ENCODE measurements at regions not wholly inside any gene's neighbourhood (a gene's known extent, or its start where the extent isn't known, plus 50 kb on each side); places are given as distances from the start of the nearest gene placed in this dataset.
"Not testable (repeated sequence)": the region's sequence is repeated elsewhere in the genome, so short reads cannot be mapped to it uniquely, and the experiment has no call there.

DNA sequence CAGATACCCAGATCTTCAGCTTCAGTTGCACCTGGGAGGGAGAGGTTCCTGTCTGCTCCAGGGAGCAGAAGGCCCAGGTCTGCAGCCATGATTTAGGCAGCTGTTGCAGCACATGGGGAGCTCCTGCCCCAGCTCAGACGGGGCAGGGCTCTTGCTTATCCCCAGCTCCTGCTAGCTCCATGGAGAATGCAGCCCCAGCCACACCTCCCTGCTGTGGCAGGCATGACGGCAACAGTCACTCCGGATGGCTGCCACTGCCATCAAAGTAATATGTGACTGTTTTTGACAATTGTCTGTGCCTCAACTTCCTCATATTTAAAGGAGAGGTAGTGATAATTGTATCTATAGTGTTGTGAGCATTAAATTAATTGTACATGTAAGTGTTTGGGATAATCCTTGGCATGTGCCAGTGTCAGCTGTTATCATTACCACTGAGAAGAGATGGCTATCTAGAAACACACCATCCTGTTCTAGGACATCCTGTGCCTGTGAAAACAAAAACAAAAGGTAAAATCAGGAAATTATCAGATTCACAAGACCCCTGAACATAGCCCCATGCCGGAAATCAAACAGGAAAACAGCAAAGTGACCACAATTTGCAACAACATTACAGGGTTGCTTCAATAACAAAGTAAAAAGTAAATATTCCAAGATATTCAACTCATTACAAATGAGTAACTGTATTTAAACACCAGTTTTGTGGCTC is 1048.8 kb upstream of the ACO1 start:
- peak in 1 of 2 donors; percentile 28 for DNase-seq

DNA sequence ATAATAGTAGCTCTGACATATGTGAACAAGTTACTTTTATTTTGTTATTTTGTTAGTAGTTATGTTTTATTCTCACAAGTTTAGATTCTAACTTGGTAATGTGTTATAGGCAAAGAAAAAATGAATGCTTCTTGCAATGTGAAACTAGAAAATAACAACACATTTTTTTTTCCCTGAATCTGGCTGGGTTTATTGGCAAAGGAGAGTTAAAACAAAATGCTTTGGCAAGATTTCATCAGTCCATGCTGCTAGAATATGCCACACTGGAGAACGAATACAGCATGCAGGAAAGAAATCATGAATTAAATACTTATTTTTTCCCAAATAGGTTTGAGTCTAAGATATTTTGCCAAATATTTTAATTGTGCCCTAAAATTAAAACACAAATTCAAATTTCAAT is 1048.1 kb upstream of the ACO1 start:
- no peak for DNase-seq

DNA sequence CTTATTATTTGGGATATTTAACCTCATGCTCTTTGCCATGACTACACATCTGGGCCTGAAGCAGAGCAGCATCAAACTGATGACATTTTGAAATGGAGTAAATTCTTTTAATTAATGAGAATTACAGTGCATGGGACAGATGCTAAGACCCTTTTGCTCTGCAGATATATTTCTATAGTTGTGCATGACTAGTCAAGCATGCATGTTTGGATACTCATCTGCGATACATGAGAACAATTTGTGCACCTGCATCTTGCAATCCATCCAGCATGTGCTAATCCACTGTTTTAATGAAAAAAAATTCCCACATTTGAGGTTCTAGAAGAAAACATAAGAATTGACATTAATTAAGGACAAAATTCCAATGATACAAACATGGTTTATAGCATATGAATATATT is 1047.6 kb upstream of the ACO1 start:
- DNase-seq: no peak

DNA sequence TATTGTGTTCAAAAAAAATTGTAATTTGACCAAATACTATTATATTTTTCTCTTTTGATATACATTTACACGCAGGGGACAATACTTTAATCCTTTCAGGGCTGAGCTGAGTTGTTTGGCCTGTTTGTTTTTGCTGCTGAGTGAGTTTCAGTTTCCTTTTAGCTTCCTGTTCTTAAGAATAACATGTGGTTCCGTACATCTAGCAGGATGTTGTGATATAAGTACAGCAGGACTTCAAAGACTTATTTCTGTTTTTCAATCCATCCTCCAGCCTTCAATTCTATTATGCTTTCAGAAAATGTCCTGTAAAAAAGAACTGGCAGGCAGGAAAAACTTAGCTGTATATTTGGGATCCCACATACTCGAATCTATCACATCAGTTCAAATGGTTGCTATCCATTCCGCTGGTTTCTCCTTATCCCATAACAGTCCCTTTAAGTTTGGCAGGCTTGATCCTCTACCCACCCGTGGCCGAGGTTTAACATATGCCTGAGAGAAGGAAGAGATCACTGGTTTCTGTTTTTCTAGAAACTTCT is 1037.3 kb upstream of the ACO1 start:
- peak; percentile 41 to 82 for DNase-seq

DNA sequence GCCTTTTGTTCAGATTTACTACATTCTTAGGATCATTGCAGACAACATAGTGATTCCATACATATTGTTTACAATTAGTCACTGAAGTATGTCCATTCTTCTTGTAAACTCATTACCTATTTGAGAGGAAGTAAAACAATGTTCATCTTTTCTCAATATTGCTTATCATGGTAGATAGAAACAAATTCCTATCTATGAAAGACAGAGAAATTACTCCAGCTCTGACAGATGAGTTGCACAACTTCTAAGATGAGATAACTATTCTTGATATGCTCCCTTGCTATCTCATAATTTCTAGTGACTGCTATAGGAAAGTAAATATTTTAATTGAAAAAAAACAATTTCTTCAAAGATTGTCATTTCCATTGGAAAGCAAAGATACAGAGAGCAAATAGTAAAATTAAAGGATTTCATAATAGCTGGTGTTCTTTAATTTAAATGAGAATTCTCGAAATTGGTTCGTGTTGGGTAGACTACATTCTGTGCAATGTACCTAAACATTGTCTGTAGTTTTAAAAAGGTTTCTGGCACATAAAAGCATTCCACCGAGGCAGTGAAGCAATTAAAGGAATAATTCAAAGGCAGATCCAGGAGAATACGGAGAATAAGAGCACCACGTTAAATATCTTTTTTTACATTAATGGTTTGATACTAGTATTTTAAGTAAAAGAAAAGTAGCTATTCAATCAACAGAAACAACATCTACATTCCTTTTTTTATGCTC is 1029.1 kb upstream of the ACO1 start:
- DNase-seq: no peak

DNA sequence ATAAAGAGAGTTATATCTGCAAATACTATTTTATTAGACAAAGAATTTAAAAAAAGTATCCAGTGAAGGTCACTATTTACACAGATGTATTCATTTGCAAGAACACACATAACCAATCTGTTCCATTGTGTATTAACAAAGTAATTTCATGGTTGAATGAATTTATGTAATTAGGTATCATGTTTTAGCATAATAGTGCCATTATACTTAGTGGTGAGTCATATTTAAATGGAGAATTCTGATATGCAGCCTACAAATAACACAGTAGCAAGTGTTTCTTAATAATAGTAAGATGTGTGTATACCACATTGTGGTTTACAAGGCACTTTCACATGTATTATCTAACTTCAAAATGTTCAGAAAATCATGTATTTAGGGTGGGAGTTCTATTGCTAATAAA is 1028.5 kb upstream of the ACO1 start:
- no peak for DNase-seq

DNA sequence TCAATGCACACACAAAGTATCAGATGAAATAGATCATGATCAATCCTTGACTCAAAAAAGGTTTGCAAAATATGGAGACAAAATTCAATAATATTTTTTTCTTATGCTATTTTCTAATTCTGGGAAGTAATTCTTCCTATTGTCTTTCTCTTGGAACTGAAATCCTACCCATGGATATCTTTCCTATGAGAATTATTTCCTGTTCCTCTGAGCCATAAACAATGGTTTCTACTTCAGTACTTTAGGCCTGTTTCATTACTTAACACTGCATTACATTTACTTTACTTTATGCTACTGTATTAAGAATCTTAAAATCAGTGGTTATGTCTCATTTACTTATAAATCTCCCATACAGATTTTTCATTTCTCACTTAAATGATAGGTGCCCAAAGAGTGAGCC is 1025.4 kb upstream of the ACO1 start:
- no peak for DNase-seq

DNA sequence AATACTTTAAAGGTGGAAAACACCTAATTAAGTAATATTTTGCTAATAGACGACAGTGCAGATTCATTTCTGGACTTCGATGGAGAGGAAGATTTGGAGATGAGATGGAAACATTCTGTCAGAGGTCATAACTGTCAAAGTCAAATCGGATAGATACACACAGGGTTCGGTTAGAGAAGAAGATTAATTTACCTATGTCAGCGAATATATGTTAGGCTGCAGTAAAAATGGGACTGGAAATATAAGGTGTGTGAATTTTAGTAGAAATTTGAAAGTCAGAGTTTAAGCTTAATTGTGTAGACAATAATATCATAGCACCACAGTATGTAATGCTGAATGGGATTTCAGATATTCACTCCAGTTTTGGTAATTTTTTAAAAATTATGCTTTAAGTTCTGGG is 1020.3 kb upstream of the ACO1 start:
- no peak for DNase-seq

DNA sequence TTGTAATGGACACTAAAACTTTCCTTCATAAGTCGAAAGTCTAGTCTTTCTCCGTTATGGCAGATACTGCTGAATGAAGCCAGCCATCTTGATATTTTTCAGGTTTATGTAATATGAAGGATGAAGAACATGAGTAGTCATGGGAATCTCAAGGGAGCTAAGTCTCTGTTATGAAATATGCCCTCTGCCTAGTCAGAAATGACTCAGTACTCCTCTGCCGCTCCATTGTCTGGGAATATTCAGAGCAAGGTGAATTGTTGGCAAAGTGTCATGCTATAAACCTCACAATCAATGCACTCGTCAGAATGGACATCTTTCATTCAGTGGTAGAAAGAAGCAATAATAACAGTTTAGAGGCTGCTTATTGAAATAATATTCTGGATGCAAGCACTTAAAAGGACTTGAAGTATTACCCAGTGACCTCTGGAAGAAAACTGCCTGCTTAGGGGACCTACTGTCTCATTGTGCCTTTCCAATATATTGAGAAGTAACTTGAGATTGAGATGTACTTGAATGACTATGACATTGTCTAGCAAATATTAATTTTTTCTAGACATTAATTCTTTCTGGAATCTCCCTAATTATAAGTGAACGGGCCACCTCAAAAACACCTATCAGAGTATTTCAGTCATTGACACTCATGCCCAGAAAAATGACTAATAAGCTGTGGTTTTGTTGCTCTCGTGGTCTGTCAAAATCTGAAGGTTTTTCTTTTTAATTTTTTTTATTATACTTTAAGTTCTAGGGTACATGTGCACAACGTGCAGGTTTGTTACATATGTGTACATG is 1011.5 kb upstream of the ACO1 start:
- DNase-seq: no peak

DNA sequence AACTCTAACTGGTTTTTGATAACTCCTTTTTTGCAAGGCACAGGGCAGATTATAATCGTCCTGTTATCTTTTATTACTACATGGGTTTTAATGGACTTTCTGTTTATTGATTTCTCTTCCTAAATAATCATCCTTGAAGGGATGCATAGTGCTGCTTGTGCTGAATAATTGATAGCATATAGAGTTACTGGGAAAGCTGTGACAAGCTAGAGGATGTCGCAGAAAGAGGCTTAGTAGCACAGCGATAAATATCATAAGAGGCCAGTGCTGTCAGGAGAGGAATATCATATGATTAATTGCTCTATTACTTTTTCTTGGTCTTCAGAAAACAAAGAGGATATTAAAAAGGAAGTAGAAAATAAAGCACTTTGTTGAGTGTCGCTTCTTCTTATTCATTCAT is 1007.1 kb upstream of the ACO1 start:
- no peak for DNase-seq

DNA sequence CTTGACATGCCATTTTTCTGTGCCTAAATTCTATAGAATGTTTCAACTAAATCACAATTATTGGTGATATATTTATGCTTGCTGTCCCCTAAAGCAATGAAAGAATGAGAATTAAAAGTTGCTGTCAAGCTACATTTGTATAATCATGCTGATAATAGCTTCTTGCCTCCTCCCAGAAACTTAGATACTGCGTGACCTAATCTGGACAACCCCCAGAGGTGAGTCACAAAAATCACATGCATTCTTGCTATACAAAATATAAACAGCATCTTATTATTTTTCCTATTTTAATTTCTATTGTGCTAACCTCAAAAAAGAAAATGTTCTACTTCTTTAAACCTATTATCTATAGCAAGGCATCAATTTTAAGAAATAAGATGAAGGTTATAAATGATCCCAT is 995.8 kb upstream of the ACO1 start:
- no peak for DNase-seq

DNA sequence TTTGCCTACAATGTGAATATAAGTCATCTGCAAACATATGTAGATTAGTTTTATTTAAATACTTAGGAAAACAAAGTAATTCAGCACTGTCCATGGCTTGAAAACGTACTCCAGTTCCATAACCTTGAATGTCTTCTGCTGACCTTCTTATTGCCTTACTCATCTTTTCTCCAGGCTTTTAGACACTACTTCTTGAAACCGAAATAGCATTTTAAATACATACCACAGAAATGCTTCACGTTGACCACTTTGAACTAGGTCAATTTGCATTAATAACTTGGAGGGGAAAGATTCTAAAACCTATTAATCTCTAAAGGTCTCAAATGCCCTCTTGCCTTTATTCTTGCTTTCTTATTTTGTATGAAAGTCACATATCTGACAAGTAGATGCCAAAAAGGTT is 995.4 kb upstream of the ACO1 start:
- DNase-seq: no peak

DNA sequence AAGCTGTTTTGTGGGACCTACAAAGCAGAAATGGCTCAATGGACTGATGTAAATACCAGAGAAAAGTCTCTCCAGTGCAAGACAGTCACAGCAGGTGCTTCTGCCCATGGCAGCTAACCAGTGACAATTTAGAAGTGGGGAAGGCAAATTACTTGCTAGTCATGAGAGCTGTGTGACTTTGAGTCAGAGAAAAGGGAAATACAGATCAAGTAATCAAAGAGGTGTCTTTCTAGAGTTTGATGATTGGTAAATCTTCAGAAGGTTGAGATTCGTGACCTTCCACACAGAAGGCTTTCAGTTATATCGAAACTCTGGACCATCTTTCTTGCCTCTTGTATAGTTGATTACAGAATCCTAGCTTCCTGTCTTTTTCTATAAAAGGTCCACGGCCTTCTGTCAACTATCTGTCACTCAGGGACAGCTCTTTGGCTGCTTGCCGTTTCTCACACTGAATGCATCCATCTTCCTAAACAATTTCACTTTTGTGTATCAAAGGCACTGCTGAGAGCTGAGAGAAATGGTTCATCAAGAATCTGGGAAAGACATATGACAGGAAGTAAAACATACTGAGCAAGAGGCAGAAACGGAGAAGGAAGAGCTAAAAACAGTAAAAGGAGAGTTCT is 993.9 kb upstream of the ACO1 start:
- DNase-seq: no peak

DNA sequence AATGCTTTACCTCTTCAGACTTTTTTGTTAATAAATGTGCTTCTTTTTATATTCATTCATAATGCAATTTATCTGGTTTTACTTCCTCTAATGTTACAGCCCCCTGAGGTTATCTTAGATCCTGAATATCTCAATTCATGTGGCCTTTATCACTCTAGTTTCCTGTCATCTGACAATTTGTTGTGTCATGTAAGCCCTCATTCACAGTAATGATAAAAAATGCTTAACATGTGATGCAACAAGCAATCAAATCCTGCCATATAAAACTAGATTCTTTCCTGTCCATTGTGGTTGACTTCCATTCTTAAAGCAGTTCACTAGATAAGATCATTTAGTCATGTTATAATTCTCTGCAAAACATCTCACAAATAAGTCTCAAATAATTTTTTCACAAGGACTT is 991.2 kb upstream of the ACO1 start:
- no peak for DNase-seq

DNA sequence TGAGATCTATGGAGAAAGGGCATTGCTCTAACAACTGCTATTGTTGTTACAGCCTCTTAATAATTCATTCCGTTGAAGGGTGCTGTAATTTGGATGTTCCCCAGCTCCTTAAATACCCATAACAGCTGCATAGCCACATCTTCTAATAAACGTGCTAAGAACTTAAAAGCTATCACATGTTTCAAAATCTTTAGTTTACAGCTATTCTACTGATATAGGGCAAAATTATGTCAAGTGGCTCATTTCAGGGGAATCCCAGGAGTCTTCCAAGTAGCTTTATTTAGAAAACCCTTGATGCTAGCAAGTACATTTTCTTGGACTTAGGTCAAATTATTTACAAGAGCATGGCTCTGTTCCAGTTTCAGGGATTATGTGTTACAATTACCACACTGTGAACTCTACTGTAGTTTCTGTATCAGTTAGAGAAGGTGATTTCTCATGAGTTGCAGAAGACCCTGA is 990.4 kb upstream of the ACO1 start:
- DNase-seq: no peak

DNA sequence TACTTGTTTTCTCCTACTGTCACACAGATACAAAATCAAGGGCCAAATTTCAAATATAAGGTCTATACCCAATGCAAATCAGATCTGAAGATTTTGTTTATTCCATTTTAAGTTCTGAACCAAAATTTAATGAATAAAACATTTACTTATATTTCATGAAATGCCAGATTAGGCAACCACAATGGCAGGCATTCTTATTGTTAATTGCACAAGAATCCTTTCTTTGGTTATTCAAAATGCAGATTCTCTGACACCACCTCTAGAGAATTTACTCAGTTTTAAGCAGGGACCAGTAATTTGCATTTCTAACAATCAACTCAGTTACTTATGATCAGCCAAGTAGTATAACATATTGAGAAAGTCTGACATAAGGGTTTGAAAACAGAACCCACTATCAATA is 972.4 kb upstream of the ACO1 start:
- no peak for DNase-seq

DNA sequence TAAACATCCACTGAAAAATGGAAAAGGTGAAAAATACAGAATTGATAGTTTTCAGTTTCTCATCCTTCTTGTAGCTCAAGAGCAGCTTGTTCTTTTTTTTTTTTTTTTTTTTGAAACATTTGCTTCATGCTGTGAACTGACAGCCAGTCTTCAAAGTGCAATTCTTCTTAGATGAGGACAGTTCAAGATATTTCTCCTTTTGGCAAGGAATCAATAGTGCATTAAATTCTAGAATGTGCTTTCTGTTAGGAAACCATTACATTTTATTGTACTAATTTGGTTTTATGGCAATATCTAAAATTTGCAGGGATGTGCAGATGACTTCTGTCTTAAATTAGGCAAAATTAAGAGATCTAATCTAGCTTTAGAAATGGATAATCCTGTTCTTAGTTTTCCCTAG is 969.3 kb upstream of the ACO1 start:
- no peak for DNase-seq

DNA sequence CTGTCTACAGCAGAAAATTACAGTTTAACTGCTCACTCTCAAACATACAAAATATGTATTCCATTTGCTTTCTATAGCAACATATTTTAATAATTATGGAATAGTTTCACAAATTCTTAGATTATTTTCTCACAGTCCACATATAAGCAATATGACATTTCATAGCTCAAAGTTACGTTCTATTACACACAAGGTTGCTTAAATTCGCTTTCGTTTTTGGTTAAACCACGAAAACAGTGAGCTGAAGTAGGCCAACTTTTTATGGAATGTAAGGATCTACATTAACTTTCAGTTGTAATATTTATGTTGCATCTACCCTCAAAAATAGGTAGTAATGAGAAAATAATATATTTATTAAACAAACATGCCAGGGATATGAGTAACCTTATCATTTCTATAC is 966.0 kb upstream of the ACO1 start:
- DNase-seq: no peak

DNA sequence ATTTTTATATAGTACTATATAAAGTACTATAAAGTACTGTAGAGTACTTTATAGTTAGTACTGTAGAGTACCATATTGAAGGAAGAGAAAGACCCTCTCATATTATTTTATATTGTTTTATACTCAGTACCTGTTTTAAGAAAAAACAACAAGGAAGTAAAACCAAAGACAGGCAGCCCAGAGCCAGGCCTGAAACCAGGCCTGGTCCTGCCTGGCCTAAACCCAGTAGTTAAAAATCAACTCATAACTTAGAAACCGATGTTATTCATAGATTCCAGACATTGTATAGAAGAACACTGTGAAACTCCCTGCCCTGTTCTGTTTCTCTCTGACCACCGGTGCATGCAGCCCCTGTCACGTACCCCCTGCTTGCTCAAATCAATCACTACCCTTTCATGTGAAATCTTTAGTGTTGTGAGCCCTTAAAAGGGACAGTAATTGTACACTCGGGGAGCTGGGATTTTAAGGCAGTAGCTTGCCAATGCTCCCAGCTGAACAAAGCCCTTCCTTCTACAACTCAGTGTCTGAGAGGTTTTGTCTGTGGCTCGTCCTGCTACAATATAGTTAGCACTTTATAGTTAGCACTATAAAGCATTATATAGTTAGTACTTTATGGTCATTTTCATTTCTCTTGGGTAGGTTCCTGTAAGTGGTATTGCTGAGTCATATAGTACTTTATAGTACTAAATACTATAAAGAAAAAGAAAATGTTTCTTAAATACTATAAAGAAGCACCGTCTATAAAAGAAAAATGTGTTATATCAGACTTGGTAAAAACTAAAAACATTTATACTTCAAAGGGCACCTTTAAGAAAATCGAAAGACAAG is 940.6 kb upstream of the ACO1 start:
- not testable (repeated sequence) for DNase-seq

DNA sequence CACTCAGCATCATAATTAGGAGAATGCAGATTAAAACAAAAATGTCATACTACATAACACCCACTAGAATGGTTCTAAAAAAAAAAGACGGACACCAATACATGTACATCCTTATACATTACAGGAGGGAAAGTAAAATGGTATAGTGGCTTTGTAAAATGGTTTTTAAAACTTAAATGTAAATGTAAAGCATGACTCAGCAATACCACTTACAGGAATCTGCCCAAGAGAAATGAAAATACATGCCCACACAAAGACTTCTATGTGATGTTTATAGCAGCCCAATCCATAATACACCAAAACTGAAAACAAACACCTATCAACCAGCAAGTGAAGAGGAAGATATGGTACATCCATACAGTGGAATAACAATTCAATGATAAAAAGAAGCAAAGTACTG is 939.1 kb upstream of the ACO1 start:
- no peak for DNase-seq

DNA sequence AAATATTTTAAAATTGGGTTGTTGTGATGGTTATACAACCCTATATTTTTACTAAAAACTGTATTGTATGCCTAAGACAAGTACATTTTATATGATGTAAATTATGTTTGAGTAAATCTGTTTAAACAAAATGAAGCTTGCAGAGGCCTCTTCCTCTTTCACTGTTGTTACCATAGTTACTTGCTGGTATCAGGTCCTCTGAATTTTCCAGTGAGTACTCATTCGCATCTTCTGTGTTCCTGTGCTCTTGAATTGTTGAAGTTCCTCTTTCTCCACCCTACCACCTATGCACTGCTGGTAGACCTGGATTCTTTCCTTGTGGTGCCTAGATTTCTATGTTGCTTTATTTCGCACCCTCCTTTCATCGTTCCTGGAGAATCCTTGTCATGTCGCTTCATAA is 938.5 kb upstream of the ACO1 start:
- DNase-seq: no peak

DNA sequence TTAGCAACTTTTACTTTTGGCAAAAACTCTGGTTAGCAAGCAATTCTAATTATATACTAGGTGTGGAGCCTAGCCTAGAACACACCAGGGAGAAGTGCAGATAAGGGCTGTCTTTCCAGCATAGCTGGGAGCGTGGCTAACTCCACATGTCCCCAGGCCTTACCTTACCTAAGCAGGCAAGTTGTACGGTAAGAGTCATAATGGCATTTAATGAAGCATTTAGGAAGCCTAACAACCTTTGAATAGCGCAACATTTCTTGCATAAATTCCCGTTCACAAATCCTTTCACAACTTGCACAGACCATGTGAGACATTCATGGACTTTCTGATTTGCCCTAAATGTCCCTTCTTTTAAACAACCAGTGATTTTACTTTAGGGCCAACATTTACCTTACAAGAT is 917.4 kb upstream of the ACO1 start:
- no peak for DNase-seq

Data from CD4-positive, alpha-beta T cell treated with Interferon alpha-2 for 1 hour (primary cell).